ACC112 (cell line): ENCODE measurements at regions not wholly inside any gene's neighbourhood (a gene's known extent, or its start where the extent isn't known, plus 50 kb on each side); places are given as distances from the start of the nearest gene placed in this dataset.

Experiments used
- H2AFZ ChIP-seq: fragments of 200-600 bp; sonication (generic); one replicate; pipeline ENCODE4 v1.6.0; 2017; ENCODE audit warnings: antibody characterized with exemption, low read length; ENCODE audit not compliant: unreplicated experiment
- H3K27ac ChIP-seq: fragments of 200-600 bp; sonication (generic); 2 replicates; pipeline ENCODE4 v1.5.1; 2014; ENCODE audit warnings: low read depth, mild to moderate bottlenecking, antibody characterized with exemption, low read length, moderate library complexity
- H3K27me3 ChIP-seq: fragments of 200-600 bp; sonication (generic); 2 replicates; pipeline ENCODE4 v1.6.1; 2014; ENCODE audit warnings: mild to moderate bottlenecking, antibody characterized with exemption, low read length, moderate library complexity, mixed read lengths; ENCODE audit not compliant: insufficient read depth
- H3K36me3 ChIP-seq: fragments of 200-600 bp; sonication (generic); 2 replicates; pipeline ENCODE4 v1.6.1; 2016; ENCODE audit warnings: mild to moderate bottlenecking, antibody characterized with exemption, low read length, moderate library complexity, mixed read lengths; ENCODE audit not compliant: insufficient read depth
- H3K4me1 ChIP-seq: fragments of 200-600 bp; sonication (generic); one replicate; pipeline ENCODE4 v1.6.1; 2016; ENCODE audit warnings: low read length, mixed read lengths; ENCODE audit not compliant: insufficient read depth, unreplicated experiment, control insufficient read depth
- H3K4me3 ChIP-seq: fragments of 200-600 bp; sonication (generic); 2 replicates; pipeline ENCODE4 v1.5.1; 2014; ENCODE audit warnings: mild to moderate bottlenecking, low read depth, low read length
- H3K79me2 ChIP-seq: fragments of 200-600 bp; sonication (generic); one replicate; pipeline ENCODE4 v1.6.0; 2016; ENCODE audit warnings: low read length; ENCODE audit not compliant: control insufficient read depth, unreplicated experiment, insufficient read depth

DNA sequence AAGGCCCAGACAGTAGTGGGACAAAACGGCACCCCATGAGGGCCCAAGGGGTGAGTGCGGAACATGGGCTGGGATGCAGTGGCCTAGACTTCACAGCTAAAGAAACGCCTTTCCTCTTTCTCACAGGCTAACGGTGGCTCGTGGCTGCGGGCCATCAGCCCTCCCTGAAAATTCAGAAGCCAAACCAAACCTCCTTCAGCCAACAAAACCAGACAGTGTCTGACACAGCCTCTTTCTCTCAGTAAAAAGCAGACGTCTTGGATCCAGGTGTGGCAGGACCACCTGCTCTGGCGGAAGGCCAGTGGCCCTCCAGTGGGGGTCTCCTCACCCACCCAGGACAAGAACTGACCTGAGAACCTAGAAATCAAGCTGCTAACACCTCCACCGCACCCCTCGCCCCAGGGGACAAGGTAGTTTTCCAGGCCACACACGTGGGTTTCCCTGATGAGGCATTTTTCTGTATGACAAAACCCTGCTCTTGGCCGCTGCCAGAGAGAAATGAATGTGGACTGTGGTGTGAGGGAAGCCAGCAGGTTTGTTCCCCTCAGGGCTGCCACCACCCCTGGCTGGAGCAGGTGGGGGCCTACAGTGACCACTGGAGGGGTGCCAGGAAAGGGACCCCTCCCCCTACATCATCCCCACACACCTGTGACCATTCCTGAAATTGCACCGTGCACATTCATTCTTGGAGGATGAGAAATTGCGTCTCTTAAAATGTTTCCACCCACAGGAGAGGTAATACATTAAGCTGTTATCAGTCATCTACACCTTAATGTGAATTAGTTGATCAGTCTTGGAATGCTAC is 76.8 kb upstream of the PIM1 start:
- no peaks in the 10 kb centered on the region for H3K4me1 ChIP-seq
- H3K36me3 ChIP-seq, result no peaks in the 10 kb centered on the region
- H3K27ac ChIP-seq, result no peak overlapping the region
- no peak overlapping the region for H3K4me3 ChIP-seq
- no peaks in the 10 kb centered on the region for H3K27me3 ChIP-seq
- no peaks in the 10 kb centered on the region for H3K79me2 ChIP-seq
- H2AFZ ChIP-seq, result no peak overlapping the region

DNA sequence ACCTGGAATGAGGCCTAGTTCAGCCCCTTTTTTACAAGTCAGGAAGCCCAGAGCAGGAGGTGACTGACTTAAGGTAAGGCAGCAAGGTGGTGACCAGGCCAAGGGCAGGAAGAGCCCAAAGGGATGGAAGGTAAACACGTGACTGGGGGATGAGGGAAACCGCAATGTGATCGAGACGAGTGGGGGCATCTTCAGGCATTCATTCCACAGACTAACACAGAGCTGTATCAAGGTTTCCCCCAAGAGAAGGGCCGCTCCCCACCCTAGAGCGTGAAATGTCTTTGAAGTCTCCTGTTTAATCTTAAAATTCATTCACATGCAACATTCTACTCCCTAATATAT is 76.3 kb upstream of the PIM1 start:
- Histone ChIP-seq H3K4me1 (no peaks in the 10 kb centered on the region), H3K27me3 (no peaks in the 10 kb centered on the region), H3K79me2 (no peaks in the 10 kb centered on the region), H3K27ac (no peak overlapping the region), H2AFZ (no peak overlapping the region), H3K36me3 (no peaks in the 10 kb centered on the region), H3K4me3 (no peak overlapping the region)

DNA sequence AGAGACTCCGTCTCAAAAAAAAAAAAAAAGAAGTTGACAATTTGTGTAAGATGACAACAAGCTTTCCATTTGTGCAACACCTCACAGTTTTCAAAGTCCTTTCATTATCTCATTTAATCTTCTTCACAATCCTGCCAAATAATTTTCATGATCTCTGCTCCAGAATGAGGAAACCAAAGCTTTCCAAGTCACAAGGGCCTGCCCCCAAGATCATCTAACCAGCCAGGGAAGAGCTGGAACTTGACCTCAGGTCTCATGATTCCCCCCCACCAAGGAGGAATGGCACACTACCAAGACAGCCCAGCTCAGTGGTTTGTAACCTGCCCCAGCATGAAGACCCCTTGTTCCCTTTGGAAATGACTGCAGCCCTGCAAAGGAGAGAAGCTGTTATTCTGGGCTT is 74.0 kb upstream of the PIM1 start:
- no peak overlapping the region for H2AFZ ChIP-seq
- no peak overlapping the region for H3K4me3 ChIP-seq
- H3K27me3 ChIP-seq, result no peaks in the 10 kb centered on the region
- H3K79me2 ChIP-seq, result no peaks in the 10 kb centered on the region
- H3K4me1 ChIP-seq, result no peaks in the 10 kb centered on the region
- no peak overlapping the region for H3K27ac ChIP-seq
- no peaks in the 10 kb centered on the region for H3K36me3 ChIP-seq

DNA sequence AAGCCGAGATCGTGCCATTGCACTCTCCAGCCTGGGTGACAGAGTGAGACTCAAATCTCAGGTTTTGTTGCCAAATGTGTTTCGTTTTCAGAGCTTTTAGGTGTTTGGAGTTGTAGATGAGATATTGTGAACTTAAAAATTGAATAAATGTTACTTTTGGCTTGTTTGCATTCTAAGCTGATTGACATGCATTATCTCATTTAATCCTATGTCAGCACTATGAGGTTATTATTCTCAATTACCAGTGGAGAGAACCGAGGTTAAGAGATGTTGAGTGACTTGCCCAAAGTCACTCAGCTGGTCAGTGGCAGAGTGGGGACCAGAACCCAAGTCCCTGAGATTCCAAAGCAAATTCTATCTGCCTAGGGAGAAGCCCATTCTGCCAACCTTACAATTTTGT is 72.6 kb upstream of the PIM1 start:
- H3K27ac ChIP-seq, result no peak overlapping the region
- no peaks in the 10 kb centered on the region for H3K79me2 ChIP-seq
- no peak overlapping the region for H2AFZ ChIP-seq
- no peak overlapping the region for H3K4me3 ChIP-seq
- peaks cover 7% of the 10 kb centered on the region for H3K4me1 ChIP-seq
- no peaks in the 10 kb centered on the region for H3K36me3 ChIP-seq
- no peaks in the 10 kb centered on the region for H3K27me3 ChIP-seq

DNA sequence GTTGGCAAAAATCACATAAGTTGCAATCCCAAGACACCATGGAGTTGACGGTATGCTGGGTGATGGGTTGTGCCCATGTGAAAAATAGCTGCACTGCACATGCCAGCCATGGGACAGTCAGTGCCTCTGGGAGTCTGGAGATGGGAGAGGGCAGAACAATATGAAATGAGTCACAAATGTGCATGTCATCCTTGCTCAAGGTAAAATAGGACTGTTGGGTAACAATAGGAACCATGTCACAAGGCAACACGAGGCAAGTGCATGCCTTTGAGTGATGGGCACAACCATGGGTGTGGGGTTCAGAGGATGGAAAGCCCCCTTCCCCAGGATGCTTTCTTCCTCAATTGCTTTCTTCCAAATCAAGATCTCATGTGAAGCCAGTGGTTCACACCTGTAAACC is 70.5 kb upstream of the PIM1 start:
- peaks cover 19% of the 10 kb centered on the region for H3K4me1 ChIP-seq
- H3K27ac ChIP-seq, result no peak overlapping the region
- H3K27me3 ChIP-seq, result no peaks in the 10 kb centered on the region
- H3K4me3 ChIP-seq, result no peak overlapping the region
- H3K79me2 ChIP-seq, result no peaks in the 10 kb centered on the region
- no peaks in the 10 kb centered on the region for H3K36me3 ChIP-seq
- H2AFZ ChIP-seq, result no peak overlapping the region

DNA sequence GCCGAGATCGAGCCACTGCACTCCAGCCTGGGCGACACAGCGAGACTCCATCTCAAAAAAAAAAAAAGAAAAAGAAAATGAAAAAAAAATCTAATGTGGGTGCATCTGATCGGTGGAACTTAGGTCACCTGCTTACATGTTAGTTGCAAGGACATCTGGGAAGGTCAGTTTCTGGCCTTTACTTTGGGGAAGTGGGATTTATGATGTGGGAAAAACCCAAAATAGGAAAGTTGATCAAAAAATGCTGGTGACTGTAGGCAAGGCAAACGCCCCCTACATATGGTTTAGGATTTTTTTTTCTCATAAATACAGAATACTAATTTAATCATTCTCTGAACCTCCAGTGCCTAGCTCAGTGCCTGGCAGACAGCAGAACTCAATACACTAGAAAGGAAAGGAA is 69.2 kb upstream of the PIM1 start:
- H3K4me3 ChIP-seq, result no peak overlapping the region
- peaks cover 19% of the 10 kb centered on the region for H3K4me1 ChIP-seq
- no peak overlapping the region for H3K27ac ChIP-seq
- no peaks in the 10 kb centered on the region for H3K27me3 ChIP-seq
- H2AFZ ChIP-seq, result no peak overlapping the region
- H3K79me2 ChIP-seq, result no peaks in the 10 kb centered on the region
- no peaks in the 10 kb centered on the region for H3K36me3 ChIP-seq

DNA sequence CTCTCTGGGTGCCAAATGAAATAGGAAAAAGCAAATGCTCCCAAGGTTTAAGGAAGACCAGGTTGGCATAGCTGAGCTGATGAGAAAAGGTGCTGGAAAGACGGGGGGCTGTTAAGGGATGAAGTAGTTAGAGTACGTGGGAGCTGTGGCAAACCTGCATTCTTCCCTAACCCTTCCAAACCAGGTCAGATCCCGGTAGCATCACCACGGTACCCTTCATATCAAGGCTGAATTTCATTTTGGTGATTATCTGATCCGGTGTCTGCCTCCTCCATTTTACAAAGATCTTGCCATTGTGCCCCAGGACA is 68.0 kb upstream of the PIM1 start:
- peak overlapping the region; percentile 44 for H2AFZ ChIP-seq
- peak overlapping the region; percentile 89 for H3K27ac ChIP-seq
- H3K4me1 ChIP-seq, result peaks cover 19% of the 10 kb centered on the region
- no peaks in the 10 kb centered on the region for H3K36me3 ChIP-seq
- peak overlapping the region; percentile 71 for H3K4me3 ChIP-seq
- no peaks in the 10 kb centered on the region for H3K79me2 ChIP-seq
- no peaks in the 10 kb centered on the region for H3K27me3 ChIP-seq

DNA sequence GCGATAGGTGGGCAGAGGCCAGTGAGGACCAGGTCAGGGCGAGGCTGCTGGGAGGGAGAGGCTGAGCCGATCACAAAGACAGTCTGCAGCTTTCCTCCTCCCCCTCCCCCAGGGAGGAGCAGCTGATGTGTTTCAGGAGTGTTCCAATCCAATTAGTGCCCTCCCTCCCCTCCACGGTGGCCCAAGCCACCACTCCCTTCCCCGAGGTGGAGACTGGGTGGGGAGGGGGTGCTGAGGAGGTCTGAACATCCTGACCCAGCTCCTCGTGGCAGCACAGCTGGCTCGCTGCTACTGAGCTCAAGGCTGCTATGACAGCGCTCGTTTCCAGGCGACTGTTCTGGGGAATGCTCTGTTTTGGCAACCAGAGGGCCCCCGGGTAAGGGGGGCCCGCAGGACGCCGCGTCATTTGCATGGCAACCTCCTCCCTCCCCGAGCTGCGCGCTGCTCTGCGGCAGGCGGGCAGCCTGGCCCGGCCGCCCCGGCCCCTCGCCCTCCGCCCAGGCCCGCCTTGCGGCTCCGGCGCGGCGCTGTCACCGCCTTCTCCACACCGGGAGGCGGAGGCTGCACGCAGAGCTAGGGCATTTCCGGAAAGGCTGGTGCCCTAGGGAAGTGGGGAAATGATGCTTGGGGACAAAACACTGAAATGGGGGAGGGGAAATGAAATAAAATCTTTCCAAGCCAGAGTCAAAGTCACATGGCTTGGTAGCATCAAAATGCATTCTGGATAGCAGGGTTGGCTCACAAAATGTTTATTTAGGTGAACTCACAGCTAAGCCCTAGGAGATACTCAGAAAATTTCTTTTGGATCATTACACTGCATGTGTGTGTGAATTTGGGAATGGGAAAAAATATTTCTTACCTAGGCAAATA is 67.4 kb upstream of the PIM1 start:
- peak overlapping the region; percentile 89 for H3K27ac ChIP-seq
- H3K27me3 ChIP-seq, result no peaks in the 10 kb centered on the region
- no peaks in the 10 kb centered on the region for H3K79me2 ChIP-seq
- H3K4me3 ChIP-seq, result peak overlapping the region; percentile 71
- H3K36me3 ChIP-seq, result no peaks in the 10 kb centered on the region
- H2AFZ ChIP-seq, result peak overlapping the region; percentile 57
- peaks cover 19% of the 10 kb centered on the region for H3K4me1 ChIP-seq

DNA sequence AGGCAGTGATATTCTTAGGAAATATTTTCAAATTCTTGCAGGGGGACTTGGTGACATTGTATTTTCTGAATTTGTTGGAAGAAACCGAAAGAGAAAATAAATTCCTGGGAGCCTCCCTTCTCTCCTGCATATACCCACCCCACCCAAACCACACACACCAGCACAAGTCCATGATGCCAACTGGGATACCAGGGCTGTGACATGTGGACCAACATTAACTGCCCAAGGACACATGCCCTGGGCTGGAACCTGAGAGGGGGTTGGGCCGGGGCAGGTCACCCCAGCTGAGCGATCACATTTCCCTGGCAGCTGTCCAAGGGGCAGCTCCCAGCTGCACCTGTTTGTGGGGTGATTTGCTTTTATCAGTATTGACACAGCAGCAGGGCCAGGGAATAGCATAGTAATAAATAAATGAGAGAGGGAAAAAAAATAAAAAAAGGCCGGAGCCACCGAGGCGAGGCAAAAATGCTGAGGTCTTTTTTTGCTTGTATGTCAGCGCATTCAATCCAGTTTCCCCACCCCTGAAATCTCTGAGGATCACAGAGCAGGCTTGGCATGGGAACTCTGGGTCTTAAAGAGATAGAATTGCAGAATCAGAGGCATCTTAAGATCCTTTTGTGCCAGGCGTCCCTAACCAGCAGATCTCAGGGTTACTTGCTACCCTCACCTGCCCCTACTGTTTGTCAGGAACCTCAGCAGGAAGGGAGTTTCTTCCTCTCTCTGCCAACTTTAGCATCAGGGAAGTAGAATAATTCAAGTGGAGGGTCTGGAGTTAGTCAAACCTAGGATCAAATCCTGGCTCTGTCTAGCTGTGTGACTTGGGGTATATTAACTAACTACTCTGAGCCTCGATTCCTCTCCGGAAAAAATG is 66.5 kb upstream of the PIM1 start:
- Histone ChIP-seq H3K27me3 (no peaks in the 10 kb centered on the region), H2AFZ (peak overlapping the region; percentile 57), H3K4me1 (peaks cover 19% of the 10 kb centered on the region), H3K79me2 (no peaks in the 10 kb centered on the region), H3K27ac (peak overlapping the region; percentile 89), H3K4me3 (peak overlapping the region; percentile 71), H3K36me3 (no peaks in the 10 kb centered on the region)

DNA sequence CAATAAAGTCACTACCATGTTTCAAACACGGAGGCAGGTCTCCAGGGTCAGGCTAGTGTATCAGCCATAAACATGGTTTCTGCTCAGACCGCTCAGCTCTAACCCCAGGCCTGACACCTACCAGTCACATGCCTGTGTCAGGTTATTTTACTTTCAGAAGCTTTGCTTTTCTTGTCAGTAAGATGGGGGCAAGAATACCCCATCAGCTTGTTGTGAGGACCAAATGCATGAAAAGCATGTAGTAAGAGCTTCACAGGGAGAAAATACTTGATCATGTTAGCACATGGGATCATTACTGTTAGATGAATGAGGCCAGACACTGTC is 65.2 kb upstream of the PIM1 start:
- Histone ChIP-seq H3K4me1 (peaks cover 19% of the 10 kb centered on the region), H3K27ac (no peak overlapping the region), H2AFZ (no peak overlapping the region), H3K36me3 (no peaks in the 10 kb centered on the region), H3K27me3 (no peaks in the 10 kb centered on the region), H3K4me3 (no peak overlapping the region), H3K79me2 (no peaks in the 10 kb centered on the region)
